Superior temporal gyrus (tissue), 1 donor: ENCODE measurements at regions not wholly inside any gene's neighbourhood (a gene's known extent, or its start where the extent isn't known, plus 50 kb on each side); places are given as distances from the start of the nearest gene placed in this dataset.

Source experiments
- DNase-seq: peaks from one replicate; pipeline ENCODE4 v3.0.0-alpha.2; 2016; ENCODE audit errors: extremely low spot score

GRCh38 chr1:112264010-112264409 lies 132.0 kb upstream of the CTTNBP2NL start:
- DNase-seq, result no peak

- DNase-seq, result no peak
Measured at GRCh38 chr1:112264553-112264952, 131.5 kb upstream of the CTTNBP2NL start.

GRCh38 chr1:112265931-112266330 lies 130.1 kb upstream of the CTTNBP2NL start:
- DNase-seq, result no peak

- no peak for DNase-seq
Measured at GRCh38 chr1:112267206-112267605, 128.8 kb upstream of the CTTNBP2NL start.

GRCh38 chr1:112267929-112268328 lies 128.1 kb upstream of the CTTNBP2NL start:
- DNase-seq, result no peak

- no peak for DNase-seq
Measured at GRCh38 chr1:112268408-112268807, 127.6 kb upstream of the CTTNBP2NL start.

- peak; percentile 32 for DNase-seq
Measured at GRCh38 chr1:112271270-112271669, 124.7 kb upstream of the CTTNBP2NL start.

- DNase-seq, result peak; percentile 63
Measured at GRCh38 chr1:112272101-112272772, 123.8 kb upstream of the CTTNBP2NL start.

- no peak for DNase-seq
Measured at GRCh38 chr1:112284796-112285195, 111.2 kb upstream of the CTTNBP2NL start.

- no peak for DNase-seq
Measured at GRCh38 chr1:112285316-112285715, 110.7 kb upstream of the CTTNBP2NL start.

GRCh38 chr1:112285746-112286145 lies 110.3 kb upstream of the CTTNBP2NL start:
- DNase-seq, result no peak

- DNase-seq, result no peak
Measured at GRCh38 chr1:112296908-112297307, 99.1 kb upstream of the CTTNBP2NL start.

- DNase-seq, result no peak
Measured at GRCh38 chr1:112297536-112297935, 98.5 kb upstream of the CTTNBP2NL start.

GRCh38 chr1:112298558-112298957 lies 97.5 kb upstream of the CTTNBP2NL start:
- DNase-seq, result no peak

GRCh38 chr1:112304126-112304525 lies 91.9 kb upstream of the CTTNBP2NL start:
- no peak for DNase-seq

GRCh38 chr1:112304612-112305011 lies 91.4 kb upstream of the CTTNBP2NL start:
- no peak for DNase-seq

- no peak for DNase-seq
Measured at GRCh38 chr1:112307930-112308591, 88.0 kb upstream of the CTTNBP2NL start.

- DNase-seq, result no peak
Measured at GRCh38 chr1:112308716-112309115, 87.3 kb upstream of the CTTNBP2NL start.

- no peak for DNase-seq
Measured at GRCh38 chr1:112309499-112309898, 86.5 kb upstream of the CTTNBP2NL start.

- no peak for DNase-seq
Measured at GRCh38 chr1:112312315-112312714, 83.7 kb upstream of the CTTNBP2NL start.

- DNase-seq, result no peak
Measured at GRCh38 chr1:112312879-112313278, 83.1 kb upstream of the CTTNBP2NL start.

- no peak for DNase-seq
Measured at GRCh38 chr1:112316254-112316913, 79.6 kb upstream of the CTTNBP2NL start.

GRCh38 chr1:112317140-112317539 lies 78.9 kb upstream of the CTTNBP2NL start:
- DNase-seq, result no peak
